ENCODE measurements at regions not wholly inside any gene's neighbourhood (a gene's known extent, or its start where the extent isn't known, plus 50 kb on each side); places are given as distances from the start of the nearest gene placed in this dataset.
A peak's percentile ranks its signal among the peaks of the same experiment; 100 is the strongest.

GRCh38 chr17:70468661-70469060 lies 299.3 kb downstream of the KCNJ2 start:
- Histone ChIP-seq H3K4me3 (no peak overlapping the region), H3K36me3 (no peaks in the 10 kb centered on the region), H3K27me3 (no peaks in the 10 kb centered on the region), H3K9me3 (no peaks in the 10 kb centered on the region), H3K4me1 (no peaks in the 10 kb centered on the region), H3K27ac (no peak overlapping the region)
- WGBS (ENCODE audit: insufficient coverage, low coverage, low lambda C conversion rate, missing lambda C conversion rate) = 27% methylated on average over 2 of the region's 2 CpGs
- no peak for ATAC-seq
- DNase-seq = no peak
- TF ChIP-seq CTCF (IDR thresholded peaks at IDR 0.05) = no peak
- TF ChIP-seq POLR2A (IDR thresholded peaks at IDR 0.05) = no peak
- intact Hi-C loops (cut with DNase I) = no loop called here

DNA sequence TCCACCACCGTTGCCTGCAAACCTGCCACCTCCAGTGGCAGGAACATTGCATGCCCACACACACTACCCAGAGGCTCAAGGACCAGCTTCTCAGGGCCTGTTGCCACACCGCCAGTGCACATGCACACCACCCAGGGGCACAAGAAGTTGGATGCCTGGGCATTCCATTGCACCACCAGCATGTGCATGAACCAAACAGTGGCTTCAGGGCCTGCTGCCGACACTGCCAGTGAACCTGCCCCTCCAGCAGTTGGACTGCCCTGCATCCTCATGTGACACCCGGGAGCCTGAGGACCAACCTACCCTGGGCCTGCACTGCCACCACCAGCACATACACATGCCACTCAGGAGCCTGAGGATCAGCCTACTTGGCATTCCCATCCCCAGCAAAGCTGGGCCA lies 303.7 kb downstream of the KCNJ2 start:
- no peaks in the 10 kb centered on the region for H3K36me3 ChIP-seq
- intact Hi-C loops (cut with DNase I) = no loop called here
- no CpG with 5 or more reads among the region's 4 CpGs for WGBS (ENCODE audit: insufficient coverage, low coverage, low lambda C conversion rate, missing lambda C conversion rate)
- no peaks in the 10 kb centered on the region for H3K9me3 ChIP-seq
- no peaks in the 10 kb centered on the region for H3K4me1 ChIP-seq
- TF ChIP-seq CTCF (IDR thresholded peaks at IDR 0.05) (no peak), POLR2A (IDR thresholded peaks at IDR 0.05) (no peak)
- H3K27me3 ChIP-seq = no peaks in the 10 kb centered on the region
- H3K4me3 ChIP-seq = no peak overlapping the region
- ATAC-seq = no peak
- no peak overlapping the region for H3K27ac ChIP-seq
- peak in 2 of 3 donors; percentile 11 to 30 for DNase-seq

GRCh38 chr17:70476368-70476767 lies 307.0 kb downstream of the KCNJ2 start:
- DNase-seq (no peak), ATAC-seq (no peak)
- Histone ChIP-seq H3K4me1 (no peaks in the 10 kb centered on the region), H3K4me3 (no peak overlapping the region), H3K27ac (no peak overlapping the region), H3K27me3 (no peaks in the 10 kb centered on the region), H3K36me3 (no peaks in the 10 kb centered on the region), H3K9me3 (no peaks in the 10 kb centered on the region)
- intact Hi-C loops (cut with DNase I) = no loop called here
- WGBS (ENCODE audit: insufficient coverage, low coverage, low lambda C conversion rate, missing lambda C conversion rate) = 62% methylated on average over 3 of the region's 3 CpGs
- TF ChIP-seq CTCF (IDR thresholded peaks at IDR 0.05) (no peak), POLR2A (IDR thresholded peaks at IDR 0.05) (no peak)

DNA sequence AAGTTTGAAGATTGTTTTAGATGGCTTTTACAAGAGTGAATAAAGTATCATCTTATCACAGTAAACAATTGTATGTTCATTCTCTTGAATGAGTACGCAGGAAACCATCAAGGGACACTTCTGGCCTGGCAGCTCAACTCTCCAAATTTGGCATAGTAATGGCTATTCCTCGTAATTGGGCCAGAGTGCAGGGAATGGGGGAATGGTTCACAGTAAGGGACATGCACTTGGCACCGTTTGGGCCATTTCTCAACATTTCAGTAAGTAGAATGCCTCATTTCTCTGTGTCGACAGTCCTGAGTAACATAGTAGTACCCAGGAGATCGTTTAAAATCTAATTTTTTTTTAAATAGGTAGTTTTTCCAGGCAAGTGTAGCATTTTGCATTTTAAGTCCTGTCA lies 309.6 kb downstream of the KCNJ2 start:
- Histone ChIP-seq H3K9me3 (no peaks in the 10 kb centered on the region), H3K4me3 (no peak overlapping the region), H3K27ac (no peak overlapping the region), H3K36me3 (no peaks in the 10 kb centered on the region), H3K4me1 (no peaks in the 10 kb centered on the region), H3K27me3 (no peaks in the 10 kb centered on the region)
- 43% methylated on average over 5 of the region's 5 CpGs for WGBS (ENCODE audit: insufficient coverage, low coverage, low lambda C conversion rate, missing lambda C conversion rate)
- ATAC-seq (no peak), DNase-seq (no peak)
- intact Hi-C loops (cut with DNase I) = no loop called here
- TF ChIP-seq CTCF (IDR thresholded peaks at IDR 0.05) (no peak), POLR2A (IDR thresholded peaks at IDR 0.05) (no peak)

GRCh38 chr17:70479779-70480178 lies 310.4 kb downstream of the KCNJ2 start:
- TF ChIP-seq POLR2A (IDR thresholded peaks at IDR 0.05) (no peak), CTCF (IDR thresholded peaks at IDR 0.05) (no peak)
- Histone ChIP-seq H3K4me3 (no peak overlapping the region), H3K27me3 (no peaks in the 10 kb centered on the region), H3K9me3 (no peaks in the 10 kb centered on the region), H3K4me1 (no peaks in the 10 kb centered on the region), H3K36me3 (no peaks in the 10 kb centered on the region), H3K27ac (no peak overlapping the region)
- no peak for ATAC-seq
- DNase-seq = no peak
- intact Hi-C loops (cut with DNase I) = no loop called here
